Keratinocyte (primary cell): ENCODE measurements at regions not wholly inside any gene's neighbourhood (a gene's known extent, or its start where the extent isn't known, plus 50 kb on each side); places are given as distances from the start of the nearest gene placed in this dataset.

ENCODE experiments used
- DNase-seq: peaks from one replicate; pipeline ENCODE4 v3.0.0-alpha.2; 2011; ENCODE audit warnings: low read depth, missing footprints, low spot score
- FAIRE-seq: peaks from 2 replicates; lab custom pipeline; 2011; peaks lifted over from hg19 to GRCh38; lab: Jason Lieb, UNC
- H2AFZ ChIP-seq: 2 replicates; pipeline ENCODE4 v1.6.0; 2012; ENCODE audit warnings: low read length, control low read depth, inconsistent platforms; ENCODE audit not compliant: control insufficient read depth
- H3K27ac ChIP-seq: 2 replicates; pipeline ENCODE4 v1.5.1; 2011; ENCODE audit warnings: low read length; ENCODE audit not compliant: control insufficient read depth, insufficient read depth
- H3K27me3 ChIP-seq: 3 replicates; pipeline ENCODE4 v1.6.0; 2011; ENCODE audit warnings: low read length; ENCODE audit not compliant: control insufficient read depth, insufficient read depth; ENCODE audit errors: extremely low read depth
- H3K36me3 ChIP-seq, 2 experiments: 2 replicates in 1 of 2; 3 replicates in 1 of 2; pipeline ENCODE4 v1.5.1; 2011; ENCODE audit warnings: low read length in 2 of 2, mild to moderate bottlenecking in 1 of 2; ENCODE audit not compliant: control insufficient read depth in 2 of 2, insufficient read depth in 2 of 2; ENCODE audit errors: extremely low read depth in 1 of 2
- H3K4me1 ChIP-seq: 3 replicates; pipeline ENCODE4 v1.5.1; 2011; ENCODE audit warnings: low read length; ENCODE audit not compliant: control insufficient read depth, insufficient read depth; ENCODE audit errors: extremely low read depth
- H3K4me2 ChIP-seq: 3 replicates; pipeline ENCODE4 v1.6.0; 2011; ENCODE audit warnings: low read depth, low read length; ENCODE audit not compliant: control insufficient read depth, insufficient read depth; ENCODE audit errors: extremely low read depth
- H3K4me3 ChIP-seq, 3 experiments: fragments of 200-600 bp in 1 of 3; sonication (generic) in 1 of 3; 2 replicates in 2 of 3; 3 replicates in 1 of 3; pipeline ENCODE4 v1.5.1; 2011 to 2016; ENCODE audit warnings: low read length in 3 of 3, mild to moderate bottlenecking in 3 of 3, control low read depth in 2 of 3, inconsistent platforms in 1 of 3, low read depth in 1 of 3, mixed read lengths in 1 of 3, mixed run types in 1 of 3, moderate library complexity in 1 of 3; ENCODE audit not compliant: control insufficient read depth in 2 of 3, insufficient read depth in 2 of 3; ENCODE audit errors: extremely low read depth in 1 of 3
- H3K79me2 ChIP-seq: 2 replicates; pipeline ENCODE4 v1.6.0; 2012; ENCODE audit warnings: low read length; ENCODE audit not compliant: control insufficient read depth, insufficient read depth
- H3K9ac ChIP-seq: 3 replicates; pipeline ENCODE4 v1.6.0; 2011; ENCODE audit warnings: low read length; ENCODE audit not compliant: control insufficient read depth, insufficient read depth; ENCODE audit errors: extremely low read depth
- H3K9me1 ChIP-seq: 3 replicates; pipeline ENCODE4 v1.6.0; 2011; ENCODE audit warnings: low read length; ENCODE audit not compliant: control insufficient read depth, insufficient read depth; ENCODE audit errors: extremely low read depth
- H3K9me3 ChIP-seq: 2 replicates; pipeline ENCODE4 v1.5.1; 2012; ENCODE audit warnings: low read depth, low read length; ENCODE audit not compliant: control insufficient read depth
- H4K20me1 ChIP-seq: 3 replicates; pipeline ENCODE4 v1.6.0; 2011; ENCODE audit warnings: low read length; ENCODE audit not compliant: control insufficient read depth, insufficient read depth; ENCODE audit errors: extremely low read depth
- EZH2 ChIP-seq: IDR thresholded peaks from one replicate; pipeline ENCODE4 v1.6.1; 2012; ENCODE audit warnings: inconsistent platforms, mild to moderate bottlenecking, low read length, moderate library complexity
- dilution Hi-C: fragments of 300-500 bp; cut with MboI; formaldehyde crosslinking; loops from one replicate; pipeline ENCODE4 v1.7.0; 2020; ENCODE audit warnings: low sequenced_read_pairs; ENCODE audit not compliant: extremely low pct_ligation_motif_present
- TF ChIP-seq, protein P1 (sequence below), 3 experiments: IDR thresholded peaks in 1 of 3; conservative IDR thresholded peaks in 1 of 3; optimal IDR thresholded peaks in 1 of 3; 2 replicates in 2 of 3; 3 replicates in 1 of 3; pipeline versions ENCODE3 to v1.5.1; 2011; ENCODE audit warnings: low read length in 3 of 3, mild to moderate bottlenecking in 3 of 3, moderate library complexity in 2 of 3, control low read depth in 1 of 3, inconsistent platforms in 1 of 3; ENCODE audit not compliant: insufficient read depth in 2 of 3; ENCODE audit errors: extremely low read depth in 1 of 3

DNA sequence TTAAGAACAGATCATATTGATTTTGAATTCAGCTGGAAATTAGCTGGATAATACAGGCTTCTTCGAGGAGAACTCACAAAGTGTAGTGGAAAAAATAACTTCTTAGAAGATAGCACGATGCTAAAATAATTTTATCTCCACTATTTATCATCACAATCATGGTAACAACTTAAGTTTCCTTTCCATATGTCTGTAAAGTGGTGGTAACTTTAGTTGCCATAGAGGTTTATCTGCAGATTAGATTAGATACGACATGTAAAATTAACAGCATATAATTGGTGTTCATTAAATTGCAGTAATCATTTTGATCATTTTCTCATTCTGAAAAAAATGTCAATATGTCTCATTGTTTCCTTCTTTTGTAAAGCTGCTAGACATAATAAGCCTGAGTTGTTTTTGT is 921.5 kb downstream of the KCNT2 start:
- no peak overlapping the region for H3K4me3 ChIP-seq
- dilution Hi-C loops: no loop called here
- no peak overlapping the region for H3K4me2 ChIP-seq
- no peaks in the 10 kb centered on the region for H4K20me1 ChIP-seq
- H3K9me3 ChIP-seq: no peaks in the 10 kb centered on the region
- H3K4me1 ChIP-seq: no peaks in the 10 kb centered on the region
- no peak overlapping the region for H3K9ac ChIP-seq
- TF ChIP-seq EZH2: no peak
- TF ChIP-seq, protein P1, sequence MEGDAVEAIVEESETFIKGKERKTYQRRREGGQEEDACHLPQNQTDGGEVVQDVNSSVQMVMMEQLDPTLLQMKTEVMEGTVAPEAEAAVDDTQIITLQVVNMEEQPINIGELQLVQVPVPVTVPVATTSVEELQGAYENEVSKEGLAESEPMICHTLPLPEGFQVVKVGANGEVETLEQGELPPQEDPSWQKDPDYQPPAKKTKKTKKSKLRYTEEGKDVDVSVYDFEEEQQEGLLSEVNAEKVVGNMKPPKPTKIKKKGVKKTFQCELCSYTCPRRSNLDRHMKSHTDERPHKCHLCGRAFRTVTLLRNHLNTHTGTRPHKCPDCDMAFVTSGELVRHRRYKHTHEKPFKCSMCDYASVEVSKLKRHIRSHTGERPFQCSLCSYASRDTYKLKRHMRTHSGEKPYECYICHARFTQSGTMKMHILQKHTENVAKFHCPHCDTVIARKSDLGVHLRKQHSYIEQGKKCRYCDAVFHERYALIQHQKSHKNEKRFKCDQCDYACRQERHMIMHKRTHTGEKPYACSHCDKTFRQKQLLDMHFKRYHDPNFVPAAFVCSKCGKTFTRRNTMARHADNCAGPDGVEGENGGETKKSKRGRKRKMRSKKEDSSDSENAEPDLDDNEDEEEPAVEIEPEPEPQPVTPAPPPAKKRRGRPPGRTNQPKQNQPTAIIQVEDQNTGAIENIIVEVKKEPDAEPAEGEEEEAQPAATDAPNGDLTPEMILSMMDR (optimal IDR thresholded peaks at IDR 0.05 in 1 of 3, IDR thresholded peaks at IDR 0.05 in 1 of 3, conservative IDR thresholded peaks at IDR 0.05 in 1 of 3; ENCODE audit: extremely low read depth in 1 of 3, insufficient read depth in 2 of 3, low read length in 3 of 3): no peak
- no peak overlapping the region for H2AFZ ChIP-seq
- no peaks in the 10 kb centered on the region for H3K27me3 ChIP-seq
- DNase-seq (no peak), FAIRE-seq (no peak)
- no peaks in the 10 kb centered on the region for H3K79me2 ChIP-seq
- H3K36me3 ChIP-seq: no peaks in the 10 kb centered on the region
- no peak overlapping the region for H3K27ac ChIP-seq
- no peaks in the 10 kb centered on the region for H3K9me1 ChIP-seq

DNA sequence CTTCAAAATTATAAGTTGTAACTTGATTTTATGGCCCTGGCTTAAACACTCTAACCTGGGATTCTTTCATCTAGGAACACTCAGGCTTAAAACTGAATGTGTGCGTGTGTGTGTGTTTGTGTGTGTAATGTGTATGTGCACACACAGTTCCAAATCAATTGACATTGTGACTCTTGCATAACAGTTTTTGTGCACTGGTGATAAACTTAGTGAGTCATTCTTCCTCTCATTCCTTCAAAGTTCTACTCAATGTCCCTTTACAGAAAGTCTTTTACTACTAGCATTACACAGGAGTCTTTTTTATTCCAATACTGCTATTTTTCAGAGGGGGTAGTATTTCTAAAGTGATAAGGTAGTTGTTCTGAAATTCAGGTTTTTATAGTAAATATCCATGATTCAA is 943.6 kb downstream of the KCNT2 start:
- no peaks in the 10 kb centered on the region for H4K20me1 ChIP-seq
- H2AFZ ChIP-seq: no peak overlapping the region
- no peak overlapping the region for H3K27ac ChIP-seq
- H3K27me3 ChIP-seq: no peaks in the 10 kb centered on the region
- no peaks in the 10 kb centered on the region for H3K9me3 ChIP-seq
- peaks cover 4% of the 10 kb centered on the region for H3K4me1 ChIP-seq
- TF ChIP-seq, protein P1 (optimal IDR thresholded peaks at IDR 0.05 in 1 of 3, IDR thresholded peaks at IDR 0.05 in 1 of 3, conservative IDR thresholded peaks at IDR 0.05 in 1 of 3; ENCODE audit: extremely low read depth in 1 of 3, insufficient read depth in 2 of 3, low read length in 3 of 3): no peak
- no peak for TF ChIP-seq EZH2
- no peaks in the 10 kb centered on the region for H3K36me3 ChIP-seq
- no peak for FAIRE-seq
- no peaks in the 10 kb centered on the region for H3K9me1 ChIP-seq
- dilution Hi-C loops: no loop called here
- H3K4me2 ChIP-seq: no peak overlapping the region
- H3K9ac ChIP-seq: no peak overlapping the region
- DNase-seq: no peak
- H3K79me2 ChIP-seq: no peaks in the 10 kb centered on the region
- no peak overlapping the region for H3K4me3 ChIP-seq
